H9 (cell line): ENCODE measurements at regions not wholly inside any gene's neighbourhood (a gene's known extent, or its start where the extent isn't known, plus 50 kb on each side); places are given as distances from the start of the nearest gene placed in this dataset.

ENCODE experiments used
- DNase-seq: peaks from one replicate; pipeline ENCODE4 v3.0.0-alpha.2; 2017
- H2AFZ ChIP-seq: one replicate; pipeline ENCODE4 v1.6.1; 2013; ENCODE audit warnings: mild to moderate bottlenecking, low read length, control low read depth, moderate library complexity
- H2AK5ac ChIP-seq: 2 replicates; pipeline ENCODE4 v1.6.1; 2013; ENCODE audit warnings: low read length, control low read depth, mixed read lengths; ENCODE audit not compliant: insufficient read length
- H2BK120ac ChIP-seq: one replicate; pipeline ENCODE4 v1.6.1; 2013; ENCODE audit warnings: low read depth, mild to moderate bottlenecking, low read length, control low read depth, inconsistent platforms; ENCODE audit not compliant: poor library complexity, severe bottlenecking
- H2BK12ac ChIP-seq: 2 replicates; pipeline ENCODE4 v1.6.1; 2013; ENCODE audit warnings: low read length, control low read depth, mixed read lengths, low read depth; ENCODE audit not compliant: insufficient read length
- H2BK15ac ChIP-seq: 2 replicates; pipeline ENCODE4 v1.6.1; 2013; ENCODE audit warnings: low read depth, low read length, control low read depth
- H2BK20ac ChIP-seq: one replicate; pipeline ENCODE4 v1.6.1; 2013; ENCODE audit warnings: low read depth, mild to moderate bottlenecking, low read length, control low read depth, inconsistent platforms; ENCODE audit not compliant: poor library complexity, severe bottlenecking
- H2BK5ac ChIP-seq: 2 replicates; pipeline ENCODE4 v1.6.1; 2013; ENCODE audit warnings: low read length, control low read depth, mixed read lengths; ENCODE audit not compliant: insufficient read length
- H3K14ac ChIP-seq: 2 replicates; pipeline ENCODE4 v1.6.1; 2013; ENCODE audit warnings: low read length, control low read depth; ENCODE audit not compliant: insufficient read depth
- H3K18ac ChIP-seq: 2 replicates; pipeline ENCODE4 v1.6.1; 2013; ENCODE audit warnings: low read depth, mild to moderate bottlenecking, mixed read lengths, low read length, control low read depth; ENCODE audit not compliant: insufficient read length
- H3K23ac ChIP-seq: 2 replicates; pipeline ENCODE4 v1.6.1; 2013; ENCODE audit warnings: low read length, control low read depth, mixed read lengths, low read depth; ENCODE audit not compliant: insufficient read length
- H3K23me2 ChIP-seq: 2 replicates; pipeline ENCODE4 v1.6.1; 2013; ENCODE audit warnings: low read depth, mild to moderate bottlenecking, mixed read lengths, low read length, control low read depth; ENCODE audit not compliant: insufficient read length, poor library complexity, severe bottlenecking
- H3K27ac ChIP-seq: 2 replicates; pipeline ENCODE4 v1.5.1; 2013; ENCODE audit warnings: low read length, control low read depth, mixed read lengths, low read depth; ENCODE audit not compliant: insufficient read length
- H3K27me3 ChIP-seq: 2 replicates; pipeline ENCODE4 v1.6.1; 2013; ENCODE audit warnings: low read length, control low read depth, inconsistent platforms; ENCODE audit not compliant: insufficient read depth
- H3K4ac ChIP-seq: 2 replicates; pipeline ENCODE4 v1.6.1; 2013; ENCODE audit warnings: low read depth, mild to moderate bottlenecking, control low read depth, inconsistent platforms, low read length, moderate library complexity
- H3K4me1 ChIP-seq: 2 replicates; pipeline ENCODE4 v1.6.1; 2013; ENCODE audit warnings: low read length, control low read depth, inconsistent platforms; ENCODE audit not compliant: insufficient read depth
- H3K4me2 ChIP-seq: 2 replicates; pipeline ENCODE4 v1.6.1; 2013; ENCODE audit warnings: low read length, control low read depth, mixed read lengths; ENCODE audit not compliant: insufficient read length, insufficient read depth
- H3K56ac ChIP-seq: 2 replicates; pipeline ENCODE4 v1.6.1; 2013; ENCODE audit warnings: low read depth, mild to moderate bottlenecking, mixed read lengths, low read length, control low read depth; ENCODE audit not compliant: insufficient read length
- H3K79me1 ChIP-seq: 2 replicates; pipeline ENCODE4 v1.6.1; 2013; ENCODE audit warnings: low read depth, mild to moderate bottlenecking, moderate library complexity, low read length, control low read depth, inconsistent platforms; ENCODE audit not compliant: insufficient read depth, poor library complexity, severe bottlenecking
- H3K79me2 ChIP-seq: 2 replicates; pipeline ENCODE4 v1.6.1; 2013; ENCODE audit warnings: low read length, control low read depth, inconsistent platforms; ENCODE audit not compliant: insufficient read depth
- H3K9ac ChIP-seq: 2 replicates; pipeline ENCODE4 v1.6.1; 2013; ENCODE audit warnings: low read length, control low read depth, mixed read lengths; ENCODE audit not compliant: insufficient read length; ENCODE audit errors: extremely low read depth
- H3K9me3 ChIP-seq: one replicate; pipeline ENCODE4 v1.6.1; 2013; ENCODE audit warnings: low read depth, low read length, inconsistent platforms; ENCODE audit not compliant: control insufficient read depth
- H3T11ph ChIP-seq: one replicate; pipeline ENCODE4 v1.6.1; 2013; ENCODE audit warnings: mild to moderate bottlenecking, low read length, control low read depth, inconsistent platforms
- H4K20me1 ChIP-seq: one replicate; pipeline ENCODE4 v1.6.1; 2013; ENCODE audit not compliant: control insufficient read depth, insufficient read length, insufficient read depth
- H4K5ac ChIP-seq: 2 replicates; pipeline ENCODE4 v1.6.1; 2013; ENCODE audit warnings: low read depth, mild to moderate bottlenecking, mixed read lengths, low read length, control low read depth; ENCODE audit not compliant: insufficient read length
- H4K8ac ChIP-seq: replicated peaks from 2 replicates; pipeline ENCODE4 v1.6.1; 2013; ENCODE audit warnings: low read length, control low read depth, mixed read lengths, low read depth; ENCODE audit not compliant: insufficient read length
- H4K91ac ChIP-seq: 2 replicates; pipeline ENCODE4 v1.6.1; 2013; ENCODE audit warnings: low read depth, mild to moderate bottlenecking, moderate library complexity, mixed read lengths, low read length, control low read depth; ENCODE audit not compliant: insufficient read length
- H3K27ac Mint-ChIP-seq, 3 experiments: 2 replicates in 2 of 3; 3 replicates in 1 of 3; pipeline ENCODE4 v1.8.0; 2020 to 2021; ENCODE audit warnings: mixed read lengths in 3 of 3, mild to moderate bottlenecking in 1 of 3, moderate library complexity in 1 of 3
- H3K27me3 Mint-ChIP-seq: 2 replicates; pipeline ENCODE4 v1.8.0; 2021; ENCODE audit warnings: low read depth, mild to moderate bottlenecking, moderate library complexity, mixed read lengths
- H3K36me3 Mint-ChIP-seq, 3 experiments: 2 replicates in 2 of 3; 3 replicates in 1 of 3; pipeline ENCODE4 v1.8.0; 2020 to 2021; ENCODE audit warnings: low read depth in 3 of 3, mixed read lengths in 3 of 3; ENCODE audit not compliant: insufficient read depth in 1 of 3
- H3K4me1 Mint-ChIP-seq, 2 experiments: 2 replicates each; pipeline ENCODE4 v1.8.0; 2020; ENCODE audit warnings: mixed read lengths in 2 of 2
- H3K4me3 Mint-ChIP-seq, 2 experiments: 2 replicates in 1 of 2; 3 replicates in 1 of 2; pipeline ENCODE4 v1.8.0; 2020 to 2021; ENCODE audit warnings: mild to moderate bottlenecking in 2 of 2, mixed read lengths in 2 of 2, moderate library complexity in 1 of 2
- H3K9me3 Mint-ChIP-seq, 2 experiments: 2 replicates in 1 of 2; 3 replicates in 1 of 2; pipeline ENCODE4 v1.8.0; 2020; ENCODE audit warnings: mild to moderate bottlenecking in 2 of 2, mixed read lengths in 2 of 2, moderate library complexity in 1 of 2
- CTCF ChIP-seq: fragments of 200-600 bp; sonication (generic); conservative IDR thresholded peaks from 3 replicates; pipeline ENCODE4 v1.8.0; 2021; ENCODE audit warnings: antibody characterized with exemption, mild to moderate bottlenecking

- no peak overlapping the region for H3K9ac ChIP-seq
- H3K56ac ChIP-seq = no peak overlapping the region
- H3K27ac ChIP-seq = no peak overlapping the region
- no peak overlapping the region for H2BK15ac ChIP-seq
- no peaks in the 10 kb centered on the region for H3K27me3 ChIP-seq
- H2BK120ac ChIP-seq = no peak overlapping the region
- DNase-seq = no peak
- H3K18ac ChIP-seq = no peak overlapping the region
- H3K4me1 ChIP-seq = no peaks in the 10 kb centered on the region
- H3K23ac ChIP-seq = no peak overlapping the region
- no peak overlapping the region for H2AK5ac ChIP-seq
- no peak overlapping the region for H3K4me2 ChIP-seq
- no peaks in the 10 kb centered on the region for H3K79me2 ChIP-seq
- Mint-ChIP-seq H3K27ac (no peak overlapping the region), H3K4me1 (peaks cover 9% of the 10 kb centered on the region in 2 experiments), H3K27me3 (no peaks in the 10 kb centered on the region; the same call in 1 of the 2 replicates), H3K9me3 (peaks cover 23 to 28% of the 10 kb centered on the region in 2 experiments), H3K4me3 (no peak overlapping the region), H3K36me3 (peaks cover 0 to 21% (median 7%) of the 10 kb centered on the region in 3 experiments; a peak in 6 of 7 replicates)
- H3K9me3 ChIP-seq = no peaks in the 10 kb centered on the region
- H3K4ac ChIP-seq = no peak overlapping the region
- H3T11ph ChIP-seq = no peak overlapping the region
- H4K8ac ChIP-seq = no peak overlapping the region
- H2AFZ ChIP-seq = no peak overlapping the region
- no peaks in the 10 kb centered on the region for H3K23me2 ChIP-seq
- H2BK20ac ChIP-seq = no peak overlapping the region
- H3K79me1 ChIP-seq = no peaks in the 10 kb centered on the region
- TF ChIP-seq CTCF = no peak
- no peak overlapping the region for H2BK12ac ChIP-seq
- H3K14ac ChIP-seq = no peak overlapping the region
- H4K5ac ChIP-seq = no peak overlapping the region
- H2BK5ac ChIP-seq = no peak overlapping the region
- H4K91ac ChIP-seq = no peak overlapping the region
- H4K20me1 ChIP-seq = no peaks in the 10 kb centered on the region
Observed at GRCh38 chr5:92952243-92952642, 628.8 kb downstream of the NR2F1-AS1 start.
